ELF-1 (cell line): ENCODE measurements at regions not wholly inside any gene's neighbourhood (a gene's known extent, or its start where the extent isn't known, plus 50 kb on each side); places are given as distances from the start of the nearest gene placed in this dataset.
"Not testable (repeated sequence)": the region's sequence is repeated elsewhere in the genome, so short reads cannot be mapped to it uniquely, and the experiment has no call there.

ENCODE experiments used
- DNase-seq: peaks from one replicate; pipeline ENCODE4 v3.0.0-alpha.2; 2016; ENCODE audit warnings: low read depth, low spot score

- DNase-seq: peak; percentile 40
Measured at GRCh38 chr7:45267262-45267661, 109.7 kb downstream of the RAMP3 start.

- no peak for DNase-seq
Measured at GRCh38 chr7:45268013-45268412, 110.4 kb downstream of the RAMP3 start.

DNA sequence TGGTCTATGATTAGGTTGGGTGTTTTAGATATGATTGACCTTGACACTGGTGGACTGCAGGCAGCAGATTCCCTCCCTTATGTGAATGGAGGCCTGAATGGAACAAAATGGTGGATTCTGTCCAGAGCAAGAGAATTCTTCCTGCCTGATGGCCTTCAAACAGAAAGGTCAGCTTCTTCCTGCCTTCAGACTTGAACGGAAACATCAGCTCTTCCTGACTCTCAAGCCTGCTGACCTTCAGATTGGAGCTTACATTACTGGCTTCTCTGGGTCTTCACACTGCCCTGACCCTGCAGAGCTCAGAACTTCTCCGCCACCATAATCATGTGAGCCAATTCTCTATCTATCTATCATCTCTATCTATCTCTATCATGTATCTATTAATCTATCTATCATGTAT lies 111.6 kb downstream of the RAMP3 start:
- DNase-seq: no peak

GRCh38 chr7:45278763-45279398 lies 121.3 kb downstream of the RAMP3 start:
- no peak for DNase-seq

DNA sequence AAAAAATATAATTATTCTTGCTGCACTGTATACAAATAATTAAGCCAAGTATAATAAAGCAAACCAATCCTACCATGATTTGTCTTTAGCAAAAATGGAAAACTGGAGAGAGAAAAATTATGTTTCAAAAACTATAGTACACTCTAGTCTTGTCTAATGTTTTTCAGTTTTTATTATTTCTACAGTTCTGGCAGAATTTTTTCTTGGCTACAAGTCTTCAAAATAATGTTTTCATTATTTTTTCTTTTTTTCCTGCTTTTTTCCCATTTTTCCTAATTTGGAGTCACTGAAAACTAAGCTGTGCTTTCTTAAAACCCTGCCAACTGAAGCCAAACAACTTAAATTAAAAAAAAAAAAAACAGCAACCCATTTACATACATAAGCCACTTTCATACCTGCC lies 132.0 kb downstream of the RAMP3 start:
- not testable (repeated sequence) for DNase-seq

GRCh38 chr7:45290880-45291279 lies 133.3 kb downstream of the RAMP3 start:
- DNase-seq: no peak

DNA sequence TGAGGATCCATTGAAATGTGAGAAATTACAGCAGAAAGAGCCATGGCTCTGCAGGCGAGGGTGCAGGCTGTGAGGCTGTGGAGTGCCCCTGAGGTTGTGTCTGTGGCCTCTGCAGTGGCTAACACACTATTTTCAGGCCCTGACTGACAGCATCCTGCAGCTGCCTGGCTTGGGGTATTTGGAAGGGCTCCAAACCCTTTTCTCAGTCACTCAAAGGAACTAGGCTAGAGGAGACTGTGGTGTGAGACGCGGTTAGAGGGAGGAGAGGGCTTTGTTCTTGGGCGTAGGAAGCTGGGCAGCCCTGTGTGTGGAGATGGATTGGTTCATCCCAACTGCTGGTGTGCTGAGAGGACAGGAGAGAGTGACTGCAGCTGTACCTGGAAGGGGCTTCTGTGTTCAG lies 134.9 kb downstream of the RAMP3 start:
- no peak for DNase-seq

DNA sequence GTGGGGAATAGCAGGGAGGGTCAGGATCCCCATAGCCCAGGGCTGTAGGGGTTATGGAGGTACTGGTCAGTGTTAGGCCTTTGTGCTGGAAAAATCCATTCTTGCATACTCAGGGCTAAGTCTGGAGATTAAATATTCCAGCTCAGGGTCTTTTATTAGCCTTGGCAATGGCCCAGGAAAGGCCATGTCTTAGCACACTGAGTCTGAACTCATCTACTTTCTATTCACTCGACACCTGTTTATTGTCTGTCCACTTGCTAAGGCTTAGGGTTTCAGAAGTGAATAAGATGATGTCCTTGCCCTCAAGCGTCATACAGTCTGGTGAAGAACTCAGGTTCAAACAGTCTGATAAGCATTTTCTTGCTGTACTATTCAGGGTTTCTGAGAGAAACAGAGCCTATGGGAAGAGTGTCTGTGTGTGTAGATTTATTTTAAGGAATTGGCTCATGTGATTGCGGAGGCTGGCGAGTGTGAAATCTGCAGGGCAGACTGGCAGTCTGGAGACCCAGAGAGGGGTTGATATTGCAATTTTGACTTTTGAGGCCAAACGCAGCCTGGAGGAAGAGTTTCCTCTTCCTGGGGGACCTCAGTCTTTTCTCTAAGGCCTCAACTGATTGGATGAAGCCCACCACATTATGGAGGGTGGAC lies 135.8 kb downstream of the RAMP3 start:
- no peak for DNase-seq

GRCh38 chr7:45294559-45294958 lies 137.0 kb downstream of the RAMP3 start:
- no peak for DNase-seq

- no peak for DNase-seq
Measured at GRCh38 chr7:45295222-45295621, 137.6 kb downstream of the RAMP3 start.

- no peak for DNase-seq
Measured at GRCh38 chr7:45296748-45297147, 139.2 kb downstream of the RAMP3 start.

- DNase-seq: no peak
Measured at GRCh38 chr7:45306752-45307305, 149.2 kb downstream of the RAMP3 start.

GRCh38 chr7:45311597-45311996 lies 154.0 kb downstream of the RAMP3 start:
- DNase-seq: no peak

GRCh38 chr7:45315512-45315911 lies 157.9 kb downstream of the RAMP3 start:
- DNase-seq: not testable (repeated sequence)

GRCh38 chr7:45324683-45325237 lies 167.2 kb downstream of the RAMP3 start:
- DNase-seq: no peak

GRCh38 chr7:45325378-45325777 lies 167.8 kb downstream of the RAMP3 start:
- DNase-seq: no peak

DNA sequence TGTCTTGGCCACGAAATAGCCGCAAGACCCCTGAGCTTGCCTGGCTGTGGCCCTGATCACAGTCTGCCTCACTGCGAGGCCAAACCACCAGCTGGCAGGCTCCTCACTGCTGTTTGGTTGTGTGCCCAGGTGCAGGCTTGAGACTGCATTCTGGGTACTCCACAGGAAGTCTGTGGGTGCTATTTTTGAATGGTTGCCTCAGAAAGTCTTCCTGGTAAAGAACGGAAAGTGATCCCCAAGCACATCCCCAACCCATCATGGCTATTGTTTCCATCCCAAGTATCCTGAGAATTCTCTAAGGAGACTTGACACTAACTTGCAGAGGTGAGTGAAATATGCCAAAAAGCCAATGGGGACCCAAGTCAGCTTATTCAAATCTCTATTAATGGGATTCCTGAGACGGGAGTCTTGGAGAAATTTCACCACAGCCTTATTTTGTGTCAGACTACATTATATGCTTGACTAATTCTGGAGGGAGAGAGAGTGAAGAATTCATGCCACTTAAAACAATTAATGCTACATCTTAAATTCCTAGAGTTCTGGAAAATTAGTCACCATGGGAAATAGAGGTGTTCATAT lies 170.9 kb downstream of the RAMP3 start:
- DNase-seq: no peak

DNA sequence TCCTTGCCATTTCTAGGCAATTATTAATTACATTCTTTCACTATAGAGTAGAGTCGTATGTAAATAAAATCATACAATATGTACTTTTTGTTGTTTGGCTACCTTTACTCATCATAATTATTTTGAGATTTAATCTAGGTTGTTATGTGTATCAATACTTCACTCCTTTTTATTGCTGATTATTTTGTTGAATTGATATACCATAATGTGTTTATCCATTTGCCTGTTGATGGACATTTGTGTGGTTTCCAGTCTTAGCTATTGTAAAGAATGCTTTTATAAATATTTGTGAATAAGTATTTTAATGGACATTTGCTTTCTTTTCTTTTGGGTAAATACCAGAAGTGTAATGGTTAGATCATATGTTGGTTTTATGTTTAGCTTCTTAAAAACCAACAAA lies 174.0 kb downstream of the RAMP3 start:
- DNase-seq: no peak

DNA sequence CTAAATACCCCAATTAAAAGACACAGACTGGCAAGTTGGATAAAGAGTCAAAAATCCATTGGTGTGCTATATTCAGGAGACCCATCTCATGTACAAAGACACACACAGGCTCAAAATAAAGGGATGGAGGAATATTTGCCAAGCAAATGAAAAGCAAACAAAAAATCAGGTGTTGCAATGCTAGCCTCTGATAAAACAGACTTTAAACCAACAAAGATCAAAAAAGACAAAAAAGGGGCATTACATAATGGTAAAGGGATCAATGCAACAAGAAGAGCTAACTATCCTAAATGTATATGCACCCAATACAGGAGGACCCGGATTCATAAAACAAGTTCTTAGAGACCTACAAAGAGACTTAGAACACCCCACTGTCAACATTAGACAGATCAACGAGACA lies 177.4 kb downstream of the RAMP3 start:
- not testable (repeated sequence) for DNase-seq

- DNase-seq: no peak
Measured at GRCh38 chr7:45342236-45342635, 184.6 kb downstream of the RAMP3 start.

- DNase-seq: no peak
Measured at GRCh38 chr7:45343746-45344145, 186.2 kb downstream of the RAMP3 start.

- peak; percentile 92 for DNase-seq
Measured at GRCh38 chr7:45347804-45348203, 190.2 kb downstream of the RAMP3 start.

DNA sequence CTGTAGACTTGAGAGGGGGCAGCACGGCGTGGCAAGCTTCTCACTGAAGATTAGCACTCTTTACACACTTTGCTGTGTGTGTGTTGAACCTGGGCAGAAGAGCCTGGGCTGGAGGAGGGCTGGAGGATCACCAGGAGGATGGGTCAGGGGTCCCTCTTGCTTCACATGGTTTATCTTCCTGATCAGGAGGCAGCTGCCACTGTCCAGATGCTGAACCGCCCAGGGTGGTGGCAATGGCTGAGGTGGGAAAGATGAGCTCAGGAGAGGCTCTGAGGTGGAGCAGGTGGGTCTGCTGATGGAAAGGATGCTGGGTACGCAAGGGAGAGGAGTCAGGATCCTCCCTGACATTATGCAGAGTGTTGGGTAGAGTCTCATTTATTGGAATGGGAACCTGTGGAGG lies 191.5 kb downstream of the RAMP3 start:
- DNase-seq: peak; percentile 22
